CD4-positive, alpha-beta T cell (primary cell): ENCODE measurements at regions not wholly inside any gene's neighbourhood (a gene's known extent, or its start where the extent isn't known, plus 50 kb on each side); places are given as distances from the start of the nearest gene placed in this dataset.

ENCODE experiments used
- ATAC-seq: fragments of 200-7000 bp; cut with Tn5 transposase; one replicate; pipeline ENCODE4 v1.10.0; 2022; ENCODE audit warnings: mild to moderate bottlenecking; ENCODE audit not compliant: poor library complexity
- CTCF ChIA-PET: fragments of 350-600 bp; sonication (Branson Sonifier 250); formaldehyde crosslinking; loops from one replicate; lab custom pipeline; 2021; ENCODE audit warnings: antibody characterized with exemption, inconsistent platforms; lab: Charles Lee
- POLR2A ChIA-PET: fragments of 350-600 bp; sonication (Branson Sonifier 250); formaldehyde crosslinking; loops from one replicate; lab custom pipeline; 2021; ENCODE audit warnings: antibody characterized with exemption, inconsistent platforms; lab: Charles Lee
- DNase-seq, 14 experiments: peaks; one replicate each; pipeline ENCODE4 v3.0.0-alpha.2; 2013 to 2020; ENCODE audit warnings: mixed read lengths in 2 of 14
- H3K27ac ChIP-seq, 2 donors: one replicate each; pipeline versions ENCODE4 v1.5.1 to v1.7.0; 2013; ENCODE audit warnings: low read length in 2 of 2, low read depth in 1 of 2, mild to moderate bottlenecking in 1 of 2
- H3K27me3 ChIP-seq, 2 experiments: 1 replicate in 1 of 2; 2 replicates in 1 of 2; pipeline versions ENCODE4 v1.6.1 to v1.7.0; 2013; ENCODE audit warnings: low read length in 2 of 2, control low read depth in 1 of 2, mild to moderate bottlenecking in 1 of 2, moderate library complexity in 1 of 2; ENCODE audit not compliant: insufficient read depth in 2 of 2, control insufficient read depth in 1 of 2
- H3K36me3 ChIP-seq: one replicate; pipeline ENCODE4 v1.6.1; 2013; ENCODE audit warnings: low read length, control low read depth; ENCODE audit not compliant: insufficient read depth
- H3K4me1 ChIP-seq: one replicate; pipeline ENCODE4 v1.6.1; 2013; ENCODE audit warnings: low read length, control low read depth; ENCODE audit not compliant: insufficient read depth
- H3K4me3 ChIP-seq: one replicate; pipeline ENCODE4 v1.5.1; 2013; ENCODE audit warnings: mild to moderate bottlenecking, low read length, moderate library complexity
- H3K9me3 ChIP-seq, 2 experiments: 1 replicate in 1 of 2; 2 replicates in 1 of 2; pipeline versions ENCODE4 v1.6.1 to v1.7.0; 2013; ENCODE audit warnings: low read length in 2 of 2, mild to moderate bottlenecking in 2 of 2, control low read depth in 1 of 2, moderate library complexity in 1 of 2; ENCODE audit not compliant: control insufficient read depth in 1 of 2, insufficient read depth in 1 of 2
- H3K27ac Mint-ChIP-seq: one replicate; pipeline ENCODE4 v1.8.0; 2020; ENCODE audit warnings: mixed read lengths
- H3K27me3 Mint-ChIP-seq: one replicate; pipeline ENCODE4 v1.8.0; 2021; ENCODE audit warnings: mixed read lengths
- H3K36me3 Mint-ChIP-seq: one replicate; pipeline ENCODE4 v1.8.0; 2021; ENCODE audit warnings: low read depth, mixed read lengths
- H3K4me1 Mint-ChIP-seq: one replicate; pipeline ENCODE4 v1.8.0; 2021; ENCODE audit warnings: low read depth, mixed read lengths
- H3K4me3 Mint-ChIP-seq: one replicate; pipeline ENCODE4 v1.8.0; 2020; ENCODE audit warnings: mild to moderate bottlenecking, mixed read lengths
- H3K9me3 Mint-ChIP-seq: one replicate; pipeline ENCODE4 v1.8.0; 2020; ENCODE audit warnings: mixed read lengths
- intact Hi-C, 2 experiments: fragments of 100-400 bp; cut with DNase I in 1 of 2; cut with micrococcal nuclease in 1 of 2; formaldehyde crosslinking; loops; one replicate each; pipeline versions ENCODE4 v1.15.1 to v1.9.0; 2023 to 2025; cut with DNase I, micrococcal nuclease
- TF ChIP-seq, protein P1 (sequence below): fragments of 200-600 bp; IDR thresholded peaks from one replicate; pipeline ENCODE4 v1.8.0; 2022; ENCODE audit warnings: antibody characterized with exemption, mild to moderate bottlenecking

DNA sequence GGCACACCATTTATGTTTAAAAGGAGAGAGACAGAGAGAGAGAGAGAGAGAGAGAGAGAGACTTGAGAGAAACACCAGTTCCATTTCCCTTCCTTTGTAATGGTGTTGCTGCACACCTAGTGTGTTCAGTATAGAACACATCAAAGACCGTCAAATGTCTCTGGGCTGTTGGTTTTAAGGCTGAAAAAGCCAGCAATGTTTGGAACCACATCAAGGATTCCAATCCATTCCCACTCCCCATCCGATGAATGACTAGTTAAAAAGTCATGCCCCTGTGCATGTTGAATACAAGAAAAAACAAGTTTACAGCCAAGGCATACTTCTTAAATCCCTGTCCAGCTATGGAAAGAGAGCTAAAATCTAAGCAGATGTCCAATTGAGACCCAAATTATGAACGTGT, 83.0 kb upstream of the IFNE start:
- Histone ChIP-seq H3K4me1 (peaks cover 2% of the 10 kb centered on the region), H3K27ac (no peak overlapping the region), H3K36me3 (no peaks in the 10 kb centered on the region), H3K9me3 (no peaks in the 10 kb centered on the region), H3K4me3 (no peak overlapping the region), H3K27me3 (peaks cover 0 to 5% of the 10 kb centered on the region in 2 experiments)
- H3K27ac Mint-ChIP-seq = no peak overlapping the region
- H3K36me3 Mint-ChIP-seq = no peaks in the 10 kb centered on the region
- ATAC-seq = no peak
- H3K9me3 Mint-ChIP-seq = no peaks in the 10 kb centered on the region
- TF ChIP-seq, protein P1, sequence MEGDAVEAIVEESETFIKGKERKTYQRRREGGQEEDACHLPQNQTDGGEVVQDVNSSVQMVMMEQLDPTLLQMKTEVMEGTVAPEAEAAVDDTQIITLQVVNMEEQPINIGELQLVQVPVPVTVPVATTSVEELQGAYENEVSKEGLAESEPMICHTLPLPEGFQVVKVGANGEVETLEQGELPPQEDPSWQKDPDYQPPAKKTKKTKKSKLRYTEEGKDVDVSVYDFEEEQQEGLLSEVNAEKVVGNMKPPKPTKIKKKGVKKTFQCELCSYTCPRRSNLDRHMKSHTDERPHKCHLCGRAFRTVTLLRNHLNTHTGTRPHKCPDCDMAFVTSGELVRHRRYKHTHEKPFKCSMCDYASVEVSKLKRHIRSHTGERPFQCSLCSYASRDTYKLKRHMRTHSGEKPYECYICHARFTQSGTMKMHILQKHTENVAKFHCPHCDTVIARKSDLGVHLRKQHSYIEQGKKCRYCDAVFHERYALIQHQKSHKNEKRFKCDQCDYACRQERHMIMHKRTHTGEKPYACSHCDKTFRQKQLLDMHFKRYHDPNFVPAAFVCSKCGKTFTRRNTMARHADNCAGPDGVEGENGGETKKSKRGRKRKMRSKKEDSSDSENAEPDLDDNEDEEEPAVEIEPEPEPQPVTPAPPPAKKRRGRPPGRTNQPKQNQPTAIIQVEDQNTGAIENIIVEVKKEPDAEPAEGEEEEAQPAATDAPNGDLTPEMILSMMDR = no peak
- H3K4me3 Mint-ChIP-seq = no peak overlapping the region
- no peak for DNase-seq
- ChIA-PET POLR2A (interaction anchor here (1.3 to 2.0 kb wide), 2 partner anchors 11 to 14 kb away, joined by 5 to 6 read pairs; no protein-coding TSS in a partner anchor), CTCF (interaction anchor here (1.0 kb wide), 1 partner anchor 15 kb away, joined by 3 read pairs; no protein-coding TSS in a partner anchor)
- H3K27me3 Mint-ChIP-seq = peaks cover 12% of the 10 kb centered on the region
- intact Hi-C loops = no loop called here
- H3K4me1 Mint-ChIP-seq = peaks cover 27% of the 10 kb centered on the region

DNA sequence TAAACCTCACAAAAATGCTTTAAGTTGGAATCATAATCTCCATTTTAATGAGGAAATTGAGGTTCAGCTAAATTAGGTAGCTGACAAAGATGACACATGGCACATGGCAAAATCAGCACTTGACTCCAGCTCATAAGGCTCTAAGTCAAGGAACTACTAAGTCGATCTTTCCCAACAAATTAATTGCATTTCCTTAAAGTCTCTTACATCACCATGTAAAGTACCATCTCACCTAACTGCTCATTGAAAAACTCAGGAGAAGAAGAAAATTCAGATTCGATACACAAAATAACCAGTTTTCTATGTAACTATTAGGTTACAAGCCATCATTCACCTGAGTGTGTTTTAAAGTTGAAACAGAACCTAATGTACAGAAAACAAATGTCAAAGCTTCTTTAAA, 85.8 kb upstream of the IFNE start:
- Histone ChIP-seq H3K9me3 (no peaks in the 10 kb centered on the region), H3K27me3 (no peaks in the 10 kb centered on the region), H3K36me3 (no peaks in the 10 kb centered on the region), H3K4me1 (no peaks in the 10 kb centered on the region), H3K27ac (no peak overlapping the region), H3K4me3 (no peak overlapping the region)
- DNase-seq (no peak), ATAC-seq (no peak)
- Mint-ChIP-seq H3K4me3 (no peak overlapping the region), H3K9me3 (no peaks in the 10 kb centered on the region), H3K27ac (no peak overlapping the region), H3K36me3 (no peaks in the 10 kb centered on the region), H3K4me1 (peaks cover 22% of the 10 kb centered on the region), H3K27me3 (peaks cover 7% of the 10 kb centered on the region)
- TF ChIP-seq, protein P1 = no peak
- POLR2A ChIA-PET = interaction anchor here (1.7 kb wide), 1 partner anchor 10 kb away, joined by 5 read pairs; no protein-coding TSS in a partner anchor
- intact Hi-C loops = no loop called here
- CTCF ChIA-PET = no interaction called here

DNA sequence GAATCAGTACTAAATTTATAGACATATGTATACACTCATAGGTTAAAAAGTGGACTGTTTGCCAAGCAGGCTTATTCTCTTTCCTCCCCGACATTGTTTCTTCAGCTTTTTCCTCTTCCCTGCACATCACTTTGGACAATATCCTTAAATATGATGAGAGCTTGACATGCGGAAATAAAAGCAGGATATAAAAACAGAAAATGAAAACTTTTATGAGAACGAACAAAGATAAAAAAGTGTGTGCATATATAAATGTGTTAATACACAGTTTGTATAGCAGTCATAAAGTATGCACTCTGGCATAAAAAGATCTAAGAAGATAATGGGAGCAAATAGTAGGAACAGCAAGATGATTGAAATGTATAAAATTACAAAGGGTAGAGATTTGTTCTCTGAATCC, 86.4 kb upstream of the IFNE start:
- no peak overlapping the region for H3K4me3 Mint-ChIP-seq
- no peaks in the 10 kb centered on the region for H3K9me3 Mint-ChIP-seq
- H3K27ac Mint-ChIP-seq = no peak overlapping the region
- no peak for ATAC-seq
- Histone ChIP-seq H3K27me3 (no peaks in the 10 kb centered on the region), H3K27ac (no peak overlapping the region), H3K9me3 (no peaks in the 10 kb centered on the region), H3K4me1 (no peaks in the 10 kb centered on the region), H3K4me3 (no peak overlapping the region), H3K36me3 (no peaks in the 10 kb centered on the region)
- intact Hi-C loops = no loop called here
- ChIA-PET CTCF (no interaction called here), POLR2A (no interaction called here)
- DNase-seq = no peak
- TF ChIP-seq, protein P1 = no peak
- peaks cover 7% of the 10 kb centered on the region for H3K27me3 Mint-ChIP-seq
- H3K4me1 Mint-ChIP-seq = peaks cover 21% of the 10 kb centered on the region
- no peaks in the 10 kb centered on the region for H3K36me3 Mint-ChIP-seq
